MM.1S (cell line): ENCODE measurements at regions not wholly inside any gene's neighbourhood (a gene's known extent, or its start where the extent isn't known, plus 50 kb on each side); places are given as distances from the start of the nearest gene placed in this dataset.

Experiments
- DNase-seq: peaks from one replicate; pipeline ENCODE4 v3.0.0-alpha.2; 2015
- H2AFZ ChIP-seq: fragments of 300-600 bp; sonication (generic); 2 replicates; pipeline ENCODE4 v1.6.0; 2016; ENCODE audit warnings: antibody characterized with exemption, low read length
- H3F3A ChIP-seq: fragments of 300-600 bp; sonication (generic); 2 replicates; pipeline ENCODE4 v1.6.1; 2016; ENCODE audit warnings: mild to moderate bottlenecking, antibody characterized with exemption, low read length, moderate library complexity, mixed read lengths; ENCODE audit not compliant: insufficient read depth
- H3K27ac ChIP-seq: fragments of 300-600 bp; sonication (generic); 2 replicates; pipeline ENCODE4 v1.5.1; 2016; ENCODE audit warnings: mild to moderate bottlenecking, low read length
- H3K27me3 ChIP-seq: fragments of 300-600 bp; sonication (generic); replicated peaks from 2 replicates; pipeline ENCODE4 v1.6.0; 2016; ENCODE audit warnings: low read length; ENCODE audit not compliant: insufficient read depth
- H3K36me3 ChIP-seq: fragments of 300-600 bp; sonication (generic); replicated peaks from 2 replicates; pipeline ENCODE4 v1.6.1; 2016; ENCODE audit warnings: mild to moderate bottlenecking, low read length, mixed read lengths; ENCODE audit not compliant: insufficient read depth
- H3K4me1 ChIP-seq: fragments of 300-600 bp; sonication (generic); 2 replicates; pipeline ENCODE4 v1.6.1; 2016; ENCODE audit warnings: low read length, mixed read lengths
- H3K4me2 ChIP-seq: fragments of 300-600 bp; sonication (generic); 2 replicates; pipeline ENCODE4 v1.6.0; 2016; ENCODE audit warnings: low read depth, low read length
- H3K4me3 ChIP-seq: fragments of 300-600 bp; sonication (generic); 2 replicates; pipeline ENCODE4 v1.5.1; 2016; ENCODE audit warnings: low read length, mixed read lengths
- H3K79me2 ChIP-seq: fragments of 300-600 bp; sonication (generic); 2 replicates; pipeline ENCODE4 v1.6.1; 2016; ENCODE audit warnings: mixed run types, low read length, mixed read lengths
- H3K9ac ChIP-seq: fragments of 300-600 bp; sonication (generic); 2 replicates; pipeline ENCODE4 v1.6.1; 2016; ENCODE audit warnings: low read length, mixed read lengths
- H3K9me2 ChIP-seq: fragments of 300-600 bp; sonication (generic); replicated peaks from 2 replicates; pipeline ENCODE4 v1.6.1; 2016; ENCODE audit warnings: mild to moderate bottlenecking, low read length, mixed read lengths; ENCODE audit not compliant: insufficient read depth
- H3K9me3 ChIP-seq: fragments of 300-600 bp; sonication (generic); replicated peaks from 2 replicates; pipeline ENCODE4 v1.6.1; 2016; ENCODE audit warnings: mild to moderate bottlenecking, low read length, mixed read lengths; ENCODE audit not compliant: insufficient read depth
- H4K20me1 ChIP-seq: fragments of 300-600 bp; sonication (generic); 2 replicates; pipeline ENCODE4 v1.6.1; 2016; ENCODE audit warnings: mild to moderate bottlenecking, low read length, moderate library complexity, mixed read lengths; ENCODE audit not compliant: insufficient read depth
- CTCF ChIP-seq: fragments of 300-600 bp; sonication (generic); IDR thresholded peaks from 2 replicates; pipeline ENCODE4 v1.5.1; 2016; ENCODE audit warnings: antibody characterized with exemption, low read length, mixed read lengths
- EZH2 ChIP-seq: fragments of 300-600 bp; sonication (generic); optimal IDR thresholded peaks from 2 replicates; pipeline ENCODE3; 2017; ENCODE audit warnings: low read depth, mild to moderate bottlenecking, antibody characterized with exemption, low read length, mixed read lengths
- EZH2phosphoT487 ChIP-seq: fragments of 300-600 bp; sonication (generic); IDR thresholded peaks from 2 replicates; pipeline ENCODE4 v1.6.1; 2018; ENCODE audit warnings: antibody characterized with exemption, low read length

GRCh38 chr2:35410431-35411061, 945.0 kb upstream of the CRIM1 start:
- peaks cover 5% of the 10 kb centered on the region; the same call in 1 of the 2 replicates for H3K4me1 ChIP-seq
- H2AFZ ChIP-seq, result peak overlapping the region; percentile 42; the same call in 1 of the 2 replicates
- H3K27ac ChIP-seq, result no peak overlapping the region
- no peak for TF ChIP-seq EZH2
- TF ChIP-seq EZH2phosphoT487, result no peak
- peak; percentile 87 for TF ChIP-seq CTCF
- no peak overlapping the region for H3K4me3 ChIP-seq
- H3K36me3 ChIP-seq, result no peaks in the 10 kb centered on the region
- peak; percentile 66 for DNase-seq
- H3K4me2 ChIP-seq, result no peak overlapping the region
- H3K79me2 ChIP-seq, result no peaks in the 10 kb centered on the region
- H3K9me2 ChIP-seq, result no peaks in the 10 kb centered on the region
- no peak overlapping the region for H3K9ac ChIP-seq
- no peaks in the 10 kb centered on the region for H4K20me1 ChIP-seq
- no peaks in the 10 kb centered on the region for H3F3A ChIP-seq
- H3K9me3 ChIP-seq, result no peaks in the 10 kb centered on the region
- H3K27me3 ChIP-seq, result no peaks in the 10 kb centered on the region

DNA sequence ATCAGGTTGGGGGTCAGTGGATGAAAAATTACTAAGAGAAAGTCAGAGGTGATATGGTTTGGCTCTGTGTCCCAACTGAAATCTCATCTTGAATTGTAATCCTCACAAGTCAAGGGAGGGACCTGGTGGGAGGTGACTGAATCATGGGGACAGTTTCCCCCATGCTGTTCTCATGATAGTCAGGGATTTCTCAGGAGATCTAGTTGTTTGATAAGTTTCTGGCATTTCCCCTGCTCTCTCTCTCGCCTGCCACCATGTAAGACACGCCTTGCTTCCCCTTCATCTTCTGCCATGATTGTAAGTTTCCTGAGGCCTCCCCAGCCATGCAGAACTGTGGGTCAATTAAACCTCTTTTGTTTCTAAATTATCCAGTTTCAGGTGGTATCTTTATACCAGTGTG, 945.8 kb upstream of the CRIM1 start:
- no peaks in the 10 kb centered on the region for H3K27me3 ChIP-seq
- H3K9me2 ChIP-seq, result no peaks in the 10 kb centered on the region
- no peak overlapping the region for H3K9ac ChIP-seq
- no peak overlapping the region for H3K4me3 ChIP-seq
- peaks cover 5% of the 10 kb centered on the region; the same call in 1 of the 2 replicates for H3K4me1 ChIP-seq
- no peaks in the 10 kb centered on the region for H3K79me2 ChIP-seq
- TF ChIP-seq CTCF (no peak), EZH2 (no peak), EZH2phosphoT487 (no peak)
- no peaks in the 10 kb centered on the region for H4K20me1 ChIP-seq
- H3F3A ChIP-seq, result no peaks in the 10 kb centered on the region
- no peak for DNase-seq
- H3K4me2 ChIP-seq, result no peak overlapping the region
- no peak overlapping the region for H2AFZ ChIP-seq
- H3K9me3 ChIP-seq, result no peaks in the 10 kb centered on the region
- H3K27ac ChIP-seq, result no peak overlapping the region
- H3K36me3 ChIP-seq, result no peaks in the 10 kb centered on the region

GRCh38 chr2:35408320-35408719, 947.3 kb upstream of the CRIM1 start:
- H3K27ac ChIP-seq, result no peak overlapping the region
- no peaks in the 10 kb centered on the region for H3F3A ChIP-seq
- no peaks in the 10 kb centered on the region for H3K27me3 ChIP-seq
- TF ChIP-seq EZH2, result no peak
- TF ChIP-seq CTCF, result no peak
- TF ChIP-seq EZH2phosphoT487, result no peak
- DNase-seq, result no peak
- H3K9me3 ChIP-seq, result no peaks in the 10 kb centered on the region
- H3K9me2 ChIP-seq, result no peaks in the 10 kb centered on the region
- no peak overlapping the region for H2AFZ ChIP-seq
- H3K4me3 ChIP-seq, result no peak overlapping the region
- H3K4me1 ChIP-seq, result peaks cover 5% of the 10 kb centered on the region; the same call in 1 of the 2 replicates
- H3K9ac ChIP-seq, result no peak overlapping the region
- H3K36me3 ChIP-seq, result no peaks in the 10 kb centered on the region
- H3K4me2 ChIP-seq, result no peak overlapping the region
- no peaks in the 10 kb centered on the region for H3K79me2 ChIP-seq
- no peaks in the 10 kb centered on the region for H4K20me1 ChIP-seq
